Embryonic facial prominence (tissue), 1 donor: ENCODE measurements at regions not wholly inside any gene's neighbourhood (a gene's known extent, or its start where the extent isn't known, plus 50 kb on each side); places are given as distances from the start of the nearest gene placed in this dataset.

Source experiments
- DNase-seq: peaks from one replicate; pipeline ENCODE4 v3.0.0-alpha.2; 2016; ENCODE audit errors: extremely low spot score

DNA sequence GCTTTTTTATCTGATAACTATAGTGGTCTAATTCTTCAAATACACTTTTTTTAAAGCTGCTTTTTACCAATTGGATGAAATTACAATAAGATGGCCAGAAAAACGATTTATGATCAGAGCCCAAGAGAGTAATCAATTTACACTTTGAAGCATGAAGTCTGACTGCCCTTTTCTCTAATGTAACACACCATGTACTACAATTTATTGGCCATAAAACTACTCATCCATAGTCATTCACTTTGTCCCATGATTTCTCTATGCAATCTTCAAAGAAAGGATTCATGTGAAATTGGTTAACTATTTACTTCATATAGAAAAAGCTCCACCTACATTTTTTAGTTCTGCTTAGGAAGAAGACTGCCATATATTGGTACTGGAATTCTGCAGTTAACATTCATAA lies 73.6 kb upstream of the CAST start:
- no peak for DNase-seq

GRCh38 chr5:96590796-96591195 lies 71.4 kb upstream of the CAST start:
- no peak for DNase-seq

- DNase-seq, result no peak
These were observed 66.7 kb upstream of the CAST start for GRCh38 chr5:96595300-96596090.

DNA sequence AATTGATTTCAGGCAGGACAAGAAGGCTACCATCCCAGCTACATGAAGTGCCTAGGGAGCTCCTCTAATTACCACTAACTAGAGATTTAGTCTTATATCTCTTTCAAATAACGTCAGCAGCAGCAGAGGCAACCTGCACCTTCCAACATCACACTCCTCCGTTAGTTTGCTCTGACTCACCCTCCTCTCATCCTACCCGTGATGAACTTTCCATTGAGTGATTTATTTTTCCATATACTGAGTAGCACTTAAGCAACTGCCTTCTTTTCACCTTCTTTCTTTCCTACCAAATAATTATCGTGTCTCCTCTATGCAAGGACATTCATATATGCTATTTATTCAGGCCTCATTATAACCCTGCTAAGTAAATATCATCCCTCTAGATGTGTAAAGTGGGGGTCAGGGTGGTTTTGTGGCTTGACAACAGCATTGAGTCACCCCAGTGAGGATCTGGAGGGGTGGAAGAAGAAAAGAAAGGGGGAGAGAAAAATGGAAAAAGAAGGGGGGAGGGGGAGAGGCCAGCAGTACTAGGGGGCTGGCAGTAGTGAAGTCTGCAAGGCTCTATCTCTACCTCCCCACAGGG lies 64.6 kb upstream of the CAST start:
- DNase-seq, result no peak

DNA sequence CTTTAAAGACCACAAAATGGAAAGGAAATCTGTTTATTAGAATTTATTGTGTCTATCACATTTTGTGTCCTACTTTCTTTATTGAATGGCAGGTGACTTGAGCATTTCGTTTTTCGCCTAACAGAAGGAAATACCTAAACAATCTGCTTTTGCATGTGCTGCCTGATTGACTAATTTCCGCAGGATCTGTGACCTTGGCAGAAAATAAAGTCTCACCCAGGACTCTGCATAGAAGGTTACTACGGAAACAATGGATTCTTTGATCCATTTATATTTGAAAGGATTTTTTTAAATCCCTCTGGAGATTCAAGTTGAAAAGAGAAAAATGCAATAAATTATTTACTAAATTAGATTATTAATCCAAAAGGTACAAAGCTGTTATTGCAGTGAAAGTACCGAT lies 61.0 kb upstream of the CAST start:
- no peak for DNase-seq

- DNase-seq, result no peak
These were observed 60.4 kb upstream of the CAST start for GRCh38 chr5:96601715-96602244.

DNA sequence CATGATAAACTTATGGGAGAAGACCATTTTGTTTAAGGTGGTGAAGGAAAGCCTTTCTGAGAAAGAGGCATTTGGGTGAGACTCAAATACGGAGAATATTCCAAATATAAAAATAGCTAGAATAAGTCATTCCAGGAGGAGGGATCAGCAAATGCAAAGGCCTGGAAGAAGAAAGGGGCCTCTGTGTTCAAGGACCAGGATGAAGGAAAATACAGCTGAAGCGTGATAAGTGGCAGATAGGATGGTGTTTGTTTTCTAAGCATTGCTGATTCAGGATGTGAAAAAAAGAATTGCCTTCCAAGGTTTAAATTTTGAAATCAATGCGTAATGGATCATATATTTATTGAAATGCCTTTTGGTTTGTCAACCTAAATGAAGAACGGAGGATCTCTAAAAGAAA lies 59.4 kb upstream of the CAST start:
- no peak for DNase-seq

GRCh38 chr5:96605144-96605837 lies 56.9 kb upstream of the CAST start:
- DNase-seq, result no peak

GRCh38 chr5:96609369-96609768 lies 52.8 kb upstream of the CAST start:
- DNase-seq, result no peak

GRCh38 chr5:96610747-96611146 lies 51.4 kb upstream of the CAST start:
- DNase-seq, result no peak

DNA sequence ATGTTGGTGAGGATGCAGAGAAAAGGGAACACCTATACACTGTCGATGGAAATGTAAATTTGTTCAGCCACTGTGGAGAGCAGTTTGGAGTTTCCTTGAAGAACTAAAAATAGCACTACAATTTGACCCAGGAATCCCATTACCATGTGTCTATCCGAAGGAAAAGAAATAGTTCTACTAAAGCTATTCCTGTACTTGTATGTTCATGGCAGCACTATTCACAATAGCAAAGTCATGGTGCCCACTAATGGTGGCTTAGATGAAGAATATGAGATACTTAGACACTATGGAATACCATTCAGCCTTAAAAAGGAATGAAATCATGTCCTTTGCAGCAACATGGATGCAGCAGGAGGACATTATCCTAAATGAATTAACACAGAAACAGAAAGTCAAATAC lies 50.2 kb upstream of the CAST start:
- no peak for DNase-seq
